Endodermal cell (in vitro differentiated cells): ENCODE measurements at regions not wholly inside any gene's neighbourhood (a gene's known extent, or its start where the extent isn't known, plus 50 kb on each side); places are given as distances from the start of the nearest gene placed in this dataset.

Experiments
- DNase-seq: peaks from one replicate; pipeline ENCODE4 v3.0.0-alpha.2; 2017
- H3K27ac ChIP-seq: 2 replicates; pipeline ENCODE4 v1.5.1; 2013; ENCODE audit warnings: mild to moderate bottlenecking, low read depth, low read length, moderate library complexity
- H3K27me3 ChIP-seq: 2 replicates; pipeline ENCODE4 v1.6.1; 2013; ENCODE audit warnings: mild to moderate bottlenecking, low read length, moderate library complexity; ENCODE audit not compliant: insufficient read depth, control insufficient read depth, poor library complexity, severe bottlenecking
- H3K36me3 ChIP-seq: 2 replicates; pipeline ENCODE4 v1.7.0; 2013; ENCODE audit warnings: mild to moderate bottlenecking, low read length, moderate library complexity; ENCODE audit not compliant: control insufficient read depth, insufficient read depth
- H3K4me1 ChIP-seq: one replicate; pipeline ENCODE4 v1.7.0; 2013; ENCODE audit warnings: low read length; ENCODE audit not compliant: control insufficient read depth, insufficient read depth
- H3K4me3 ChIP-seq: 2 replicates; pipeline ENCODE4 v1.5.1; 2013; ENCODE audit warnings: mild to moderate bottlenecking, low read length, moderate library complexity
- H3K9ac ChIP-seq: 2 replicates; pipeline ENCODE4 v1.6.1; 2013; ENCODE audit warnings: mild to moderate bottlenecking, low read length, moderate library complexity; ENCODE audit not compliant: poor library complexity, severe bottlenecking; ENCODE audit errors: extremely low read depth
- H3K9me3 ChIP-seq: 2 replicates; pipeline ENCODE4 v1.6.1; 2013; ENCODE audit warnings: mild to moderate bottlenecking, low read length, moderate library complexity; ENCODE audit not compliant: control insufficient read depth
- H3K27ac Mint-ChIP-seq: 2 replicates; pipeline ENCODE4 v1.8.0; 2020; ENCODE audit warnings: mixed read lengths
- H3K27me3 Mint-ChIP-seq: 2 replicates; pipeline ENCODE4 v1.8.0; 2021; ENCODE audit warnings: mild to moderate bottlenecking, mixed read lengths; ENCODE audit not compliant: insufficient read depth
- H3K36me3 Mint-ChIP-seq: 2 replicates; pipeline ENCODE4 v1.8.0; 2020; ENCODE audit warnings: low read depth, mixed read lengths
- H3K4me1 Mint-ChIP-seq: 2 replicates; pipeline ENCODE4 v1.8.0; 2020; ENCODE audit warnings: mixed read lengths
- H3K4me3 Mint-ChIP-seq: 2 replicates; pipeline ENCODE4 v1.8.0; 2020; ENCODE audit warnings: mild to moderate bottlenecking, moderate library complexity, mixed read lengths
- H3K9me3 Mint-ChIP-seq: 2 replicates; pipeline ENCODE4 v1.8.0; 2020; ENCODE audit warnings: mild to moderate bottlenecking, mixed read lengths
- WGBS, 2 experiments: methylation state at CpG; one replicate each; pipeline versions ENCODE4 v1.1.5 to v1.1.7; 2013; ENCODE audit warnings: missing lambda C conversion rate in 2 of 2, mixed read lengths in 1 of 2; ENCODE audit not compliant: insufficient coverage in 1 of 2, insufficient read length in 1 of 2; 5-methylcytosine and 5-hydroxymethylcytosine counted together
- TF ChIP-seq, protein P1 (sequence below): fragments of 200-600 bp; sonication (generic); conservative IDR thresholded peaks from 2 replicates; pipeline ENCODE4 v1.5.0; 2021; ENCODE audit warnings: antibody characterized with exemption, mild to moderate bottlenecking

DNA sequence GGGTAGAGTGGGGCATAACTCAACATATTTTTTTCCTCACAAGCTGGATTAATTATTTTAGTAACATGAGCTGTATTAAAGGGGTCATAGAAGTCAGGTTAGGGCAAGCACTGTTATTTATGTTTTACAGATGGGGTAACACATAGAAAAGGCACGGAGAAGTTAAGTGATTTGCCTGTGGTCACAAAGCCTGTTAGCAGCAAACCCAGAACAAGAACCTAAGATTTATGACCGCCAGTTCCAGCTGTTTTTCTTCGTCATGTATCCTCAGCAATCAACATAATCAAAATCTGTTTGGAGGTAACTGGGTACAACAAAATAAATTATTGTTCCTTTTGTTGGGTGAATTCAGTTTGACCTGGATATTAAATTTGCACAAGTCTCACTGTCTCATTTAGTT is 57.2 kb upstream of the BET1 start:
- TF ChIP-seq, protein P1, sequence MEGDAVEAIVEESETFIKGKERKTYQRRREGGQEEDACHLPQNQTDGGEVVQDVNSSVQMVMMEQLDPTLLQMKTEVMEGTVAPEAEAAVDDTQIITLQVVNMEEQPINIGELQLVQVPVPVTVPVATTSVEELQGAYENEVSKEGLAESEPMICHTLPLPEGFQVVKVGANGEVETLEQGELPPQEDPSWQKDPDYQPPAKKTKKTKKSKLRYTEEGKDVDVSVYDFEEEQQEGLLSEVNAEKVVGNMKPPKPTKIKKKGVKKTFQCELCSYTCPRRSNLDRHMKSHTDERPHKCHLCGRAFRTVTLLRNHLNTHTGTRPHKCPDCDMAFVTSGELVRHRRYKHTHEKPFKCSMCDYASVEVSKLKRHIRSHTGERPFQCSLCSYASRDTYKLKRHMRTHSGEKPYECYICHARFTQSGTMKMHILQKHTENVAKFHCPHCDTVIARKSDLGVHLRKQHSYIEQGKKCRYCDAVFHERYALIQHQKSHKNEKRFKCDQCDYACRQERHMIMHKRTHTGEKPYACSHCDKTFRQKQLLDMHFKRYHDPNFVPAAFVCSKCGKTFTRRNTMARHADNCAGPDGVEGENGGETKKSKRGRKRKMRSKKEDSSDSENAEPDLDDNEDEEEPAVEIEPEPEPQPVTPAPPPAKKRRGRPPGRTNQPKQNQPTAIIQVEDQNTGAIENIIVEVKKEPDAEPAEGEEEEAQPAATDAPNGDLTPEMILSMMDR: no peak
- DNase-seq: no peak
- peaks cover 4% of the 10 kb centered on the region for H3K9me3 ChIP-seq
- no peaks in the 10 kb centered on the region for H3K9me3 Mint-ChIP-seq
- 93 to 100% methylated on average over 2 to 3 of the region's 3 CpGs for WGBS, 2 experiments
- no peak overlapping the region for H3K4me3 ChIP-seq
- H3K27me3 Mint-ChIP-seq: peaks cover 25% of the 10 kb centered on the region
- H3K4me3 Mint-ChIP-seq: no peak overlapping the region
- H3K36me3 ChIP-seq: no peaks in the 10 kb centered on the region
- no peaks in the 10 kb centered on the region for H3K36me3 Mint-ChIP-seq
- H3K4me1 ChIP-seq: peaks cover 9% of the 10 kb centered on the region
- no peak overlapping the region for H3K27ac Mint-ChIP-seq
- no peak overlapping the region for H3K27ac ChIP-seq
- peaks cover 7% of the 10 kb centered on the region for H3K27me3 ChIP-seq
- no peak overlapping the region for H3K9ac ChIP-seq
- peaks cover 14% of the 10 kb centered on the region for H3K4me1 Mint-ChIP-seq

DNA sequence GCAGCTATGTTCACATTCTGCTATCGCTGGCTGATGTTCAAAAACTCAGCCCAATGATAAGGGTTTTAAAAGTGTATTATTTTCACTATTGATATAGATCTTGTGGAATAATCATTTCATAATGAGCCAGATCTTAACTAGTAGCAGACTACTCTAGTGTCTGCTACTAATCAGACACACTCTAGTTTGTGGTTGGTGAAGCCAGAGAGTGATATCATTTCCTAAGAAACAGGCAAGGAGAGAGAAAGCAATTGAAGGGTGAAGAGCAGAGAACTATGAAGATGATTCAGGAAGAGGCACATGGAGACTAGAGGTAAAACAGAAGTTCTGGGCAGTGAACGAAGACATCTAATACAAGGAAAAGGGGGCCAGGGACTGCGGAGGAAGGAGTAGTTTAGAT is 58.2 kb upstream of the BET1 start:
- TF ChIP-seq, protein P1: no peak
- 89 to 95% methylated on average over 1 to 2 of the region's 3 CpGs for WGBS, 2 experiments
- Histone ChIP-seq H3K36me3 (no peaks in the 10 kb centered on the region), H3K9me3 (no peaks in the 10 kb centered on the region), H3K4me3 (no peak overlapping the region), H3K4me1 (peaks cover 9% of the 10 kb centered on the region), H3K9ac (no peak overlapping the region), H3K27me3 (peaks cover 7% of the 10 kb centered on the region), H3K27ac (no peak overlapping the region)
- H3K27me3 Mint-ChIP-seq: peaks cover 28% of the 10 kb centered on the region
- H3K4me1 Mint-ChIP-seq: peaks cover 14% of the 10 kb centered on the region
- no peak overlapping the region for H3K4me3 Mint-ChIP-seq
- no peaks in the 10 kb centered on the region for H3K36me3 Mint-ChIP-seq
- H3K27ac Mint-ChIP-seq: no peak overlapping the region
- DNase-seq: no peak
- no peaks in the 10 kb centered on the region for H3K9me3 Mint-ChIP-seq

DNA sequence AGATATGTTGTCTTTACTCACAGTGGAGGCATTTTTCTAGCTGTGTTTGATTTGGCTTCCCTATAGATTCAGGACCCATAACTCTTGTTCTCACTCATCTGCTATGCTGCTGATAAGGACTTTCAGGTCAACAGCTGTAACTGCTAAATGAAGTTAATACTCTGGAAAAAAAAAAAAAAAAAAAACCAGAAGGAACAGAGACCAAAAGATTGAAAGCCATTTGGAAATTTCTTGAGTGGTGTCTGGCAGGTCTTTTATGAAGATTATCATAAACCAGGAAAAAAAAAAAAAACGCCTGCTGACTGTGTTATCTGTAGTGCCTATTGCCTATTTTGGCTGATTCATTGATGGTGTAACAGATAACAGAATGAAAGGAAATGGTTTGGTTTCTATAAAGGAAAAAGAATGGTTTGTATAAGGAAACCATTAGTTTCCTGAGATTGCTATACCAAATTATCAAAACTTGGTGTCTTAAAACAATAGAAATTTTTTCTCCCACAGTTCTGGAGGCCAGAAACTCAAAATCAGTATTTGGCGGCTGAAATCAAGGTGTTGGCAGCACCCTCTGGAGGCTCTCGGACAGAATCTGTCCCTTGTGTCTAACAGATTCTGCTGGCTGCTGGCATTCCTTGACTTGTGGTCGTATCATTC is 60.5 kb upstream of the BET1 start:
- no peak overlapping the region for H3K27ac Mint-ChIP-seq
- H3K27me3 ChIP-seq: peaks cover 7% of the 10 kb centered on the region
- no peak overlapping the region for H3K27ac ChIP-seq
- peaks cover 32% of the 10 kb centered on the region for H3K27me3 Mint-ChIP-seq
- no peaks in the 10 kb centered on the region for H3K9me3 Mint-ChIP-seq
- H3K4me1 Mint-ChIP-seq: peaks cover 14% of the 10 kb centered on the region
- no peak overlapping the region for H3K4me3 Mint-ChIP-seq
- no peak overlapping the region for H3K9ac ChIP-seq
- 79 to 82% methylated on average over 4 of the region's 4 CpGs for whole genome bisulfite sequencing, 2 experiments
- TF ChIP-seq, protein P1: peak; percentile 53
- no peak for DNase-seq
- H3K4me1 ChIP-seq: peaks cover 9% of the 10 kb centered on the region
- no peaks in the 10 kb centered on the region for H3K36me3 ChIP-seq
- no peaks in the 10 kb centered on the region for H3K36me3 Mint-ChIP-seq
- H3K4me3 ChIP-seq: no peak overlapping the region
- H3K9me3 ChIP-seq: no peaks in the 10 kb centered on the region
